ENCODE measurements at regions not wholly inside any gene's neighbourhood (a gene's known extent, or its start where the extent isn't known, plus 50 kb on each side); places are given as distances from the start of the nearest gene placed in this dataset.

GRCh38 chr2:120624061-120624737, 111.5 kb upstream of the GLI2 start:
- no peaks in the 10 kb centered on the region for H3K9me3 Mint-ChIP-seq (ENCODE audit: unreplicated experiment)
- TF ChIP-seq, protein P1, sequence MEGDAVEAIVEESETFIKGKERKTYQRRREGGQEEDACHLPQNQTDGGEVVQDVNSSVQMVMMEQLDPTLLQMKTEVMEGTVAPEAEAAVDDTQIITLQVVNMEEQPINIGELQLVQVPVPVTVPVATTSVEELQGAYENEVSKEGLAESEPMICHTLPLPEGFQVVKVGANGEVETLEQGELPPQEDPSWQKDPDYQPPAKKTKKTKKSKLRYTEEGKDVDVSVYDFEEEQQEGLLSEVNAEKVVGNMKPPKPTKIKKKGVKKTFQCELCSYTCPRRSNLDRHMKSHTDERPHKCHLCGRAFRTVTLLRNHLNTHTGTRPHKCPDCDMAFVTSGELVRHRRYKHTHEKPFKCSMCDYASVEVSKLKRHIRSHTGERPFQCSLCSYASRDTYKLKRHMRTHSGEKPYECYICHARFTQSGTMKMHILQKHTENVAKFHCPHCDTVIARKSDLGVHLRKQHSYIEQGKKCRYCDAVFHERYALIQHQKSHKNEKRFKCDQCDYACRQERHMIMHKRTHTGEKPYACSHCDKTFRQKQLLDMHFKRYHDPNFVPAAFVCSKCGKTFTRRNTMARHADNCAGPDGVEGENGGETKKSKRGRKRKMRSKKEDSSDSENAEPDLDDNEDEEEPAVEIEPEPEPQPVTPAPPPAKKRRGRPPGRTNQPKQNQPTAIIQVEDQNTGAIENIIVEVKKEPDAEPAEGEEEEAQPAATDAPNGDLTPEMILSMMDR (IDR thresholded peaks at IDR 0.05; ENCODE audit: unreplicated experiment) = no peak
- H3K4me1 Mint-ChIP-seq (ENCODE audit: unreplicated experiment) = no peaks in the 10 kb centered on the region
- no peaks in the 10 kb centered on the region for H3K36me3 Mint-ChIP-seq (ENCODE audit: low read depth, unreplicated experiment)
- peaks cover 16% of the 10 kb centered on the region for H3K27me3 Mint-ChIP-seq (ENCODE audit: unreplicated experiment)
- no peak overlapping the region for H3K27ac Mint-ChIP-seq (ENCODE audit: unreplicated experiment)
- DNase-seq (ENCODE audit: low spot score) = no peak
- H3K4me3 Mint-ChIP-seq (ENCODE audit: unreplicated experiment) = no peak overlapping the region

- H3K27ac Mint-ChIP-seq (ENCODE audit: unreplicated experiment) = no peak overlapping the region
- H3K4me3 Mint-ChIP-seq (ENCODE audit: unreplicated experiment) = no peak overlapping the region
- no peak for DNase-seq (ENCODE audit: low spot score)
- TF ChIP-seq, protein P1 (IDR thresholded peaks at IDR 0.05; ENCODE audit: unreplicated experiment) = no peak
- H3K36me3 Mint-ChIP-seq (ENCODE audit: low read depth, unreplicated experiment) = no peaks in the 10 kb centered on the region
- H3K27me3 Mint-ChIP-seq (ENCODE audit: unreplicated experiment) = peaks cover 15% of the 10 kb centered on the region
- H3K4me1 Mint-ChIP-seq (ENCODE audit: unreplicated experiment) = no peaks in the 10 kb centered on the region
- no peaks in the 10 kb centered on the region for H3K9me3 Mint-ChIP-seq (ENCODE audit: unreplicated experiment)
Observed at GRCh38 chr2:120624738-120625446, 110.8 kb upstream of the GLI2 start.

DNA sequence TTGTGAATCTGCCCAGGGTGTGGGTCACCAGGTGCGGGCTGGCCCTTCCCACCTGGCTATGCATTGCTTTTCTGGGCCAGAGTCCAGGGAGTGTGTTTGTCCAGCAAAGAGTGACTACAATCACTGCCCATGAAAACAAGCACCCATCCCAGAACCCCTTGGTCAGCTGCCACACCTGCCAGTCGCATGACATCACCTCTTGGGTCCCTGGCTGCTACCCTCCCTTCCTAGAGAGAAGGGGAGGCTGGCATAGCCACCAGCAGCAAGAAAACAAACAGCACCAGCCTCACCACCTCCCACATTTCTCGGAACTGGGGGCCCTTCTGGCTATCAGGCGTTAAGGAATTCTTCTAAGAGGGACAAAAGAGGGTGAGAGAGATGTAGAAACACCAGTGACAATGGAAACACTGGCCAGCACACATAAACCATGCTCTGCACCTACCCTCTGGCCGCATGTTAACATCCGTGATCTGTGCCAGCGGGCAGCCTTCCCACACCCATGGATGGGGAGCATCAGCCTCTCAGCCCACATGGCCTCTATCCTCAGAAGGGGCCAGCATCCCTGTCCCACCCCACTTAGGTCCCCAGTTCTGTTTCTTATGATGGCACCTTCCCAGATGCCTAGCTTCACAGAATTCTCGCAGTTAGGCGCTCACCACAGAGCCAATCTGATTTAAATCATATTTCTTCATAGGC, 109.7 kb upstream of the GLI2 start:
- no peak for DNase-seq (ENCODE audit: low spot score)
- H3K27ac Mint-ChIP-seq (ENCODE audit: unreplicated experiment) = no peak overlapping the region
- peaks cover 4% of the 10 kb centered on the region for H3K4me1 Mint-ChIP-seq (ENCODE audit: unreplicated experiment)

GRCh38 chr2:120626566-120626965, 109.1 kb upstream of the GLI2 start:
- Mint-ChIP-seq H3K9me3 (ENCODE audit: unreplicated experiment) (no peaks in the 10 kb centered on the region), H3K27me3 (ENCODE audit: unreplicated experiment) (peaks cover 15% of the 10 kb centered on the region), H3K36me3 (ENCODE audit: low read depth, unreplicated experiment) (no peaks in the 10 kb centered on the region), H3K4me3 (ENCODE audit: unreplicated experiment) (no peak overlapping the region), H3K27ac (ENCODE audit: unreplicated experiment) (no peak overlapping the region), H3K4me1 (ENCODE audit: unreplicated experiment) (peaks cover 5% of the 10 kb centered on the region)
- TF ChIP-seq, protein P1 (IDR thresholded peaks at IDR 0.05; ENCODE audit: unreplicated experiment) = no peak
- no peak for DNase-seq (ENCODE audit: low spot score)

More for the DNA sequence above, 109.7 kb upstream of the GLI2 start:
- Mint-ChIP-seq H3K36me3 (ENCODE audit: low read depth, unreplicated experiment) (no peaks in the 10 kb centered on the region), H3K9me3 (ENCODE audit: unreplicated experiment) (no peaks in the 10 kb centered on the region), H3K4me3 (ENCODE audit: unreplicated experiment) (no peak overlapping the region), H3K27me3 (ENCODE audit: unreplicated experiment) (peaks cover 15% of the 10 kb centered on the region)
- TF ChIP-seq, protein P1 (IDR thresholded peaks at IDR 0.05; ENCODE audit: unreplicated experiment) = no peak

All from endothelial cell (in vitro differentiated cells).